SK-N-SH treated with all-trans-retinoic acid at 6 μM for 48 hours (cell line): ENCODE measurements at regions not wholly inside any gene's neighbourhood (a gene's known extent, or its start where the extent isn't known, plus 50 kb on each side); places are given as distances from the start of the nearest gene placed in this dataset.

Experiments
- CSRNP3 ChIP-seq: fragments of 250-450 bp; sonication (Bioruptor Pico); IDR thresholded peaks from 2 replicates; pipeline ENCODE4 v1.5.1; 2021; ENCODE audit warnings: mild to moderate bottlenecking, moderate library complexity
- ISL1 ChIP-seq: fragments of 250-450 bp; sonication (Bioruptor Pico); IDR thresholded peaks from 2 replicates; pipeline ENCODE4 v2.1.2; 2022; ENCODE audit warnings: mild to moderate bottlenecking, moderate library complexity
- PATZ1 ChIP-seq: fragments of 250-450 bp; sonication (Bioruptor Pico); IDR thresholded peaks from 2 replicates; pipeline ENCODE4 v1.8.0; 2020; ENCODE audit warnings: mild to moderate bottlenecking, moderate library complexity, borderline replicate concordance
- POU6F1 ChIP-seq: fragments of 250-450 bp; sonication (Bioruptor Pico); IDR thresholded peaks from 2 replicates; pipeline ENCODE4 v1.8.0; 2021; ENCODE audit warnings: low read depth, mild to moderate bottlenecking, moderate library complexity, borderline replicate concordance
- PPARA ChIP-seq: fragments of 250-450 bp; sonication (Bioruptor Pico); IDR thresholded peaks from 2 replicates; pipeline ENCODE4 v1.5.0; 2020; ENCODE audit warnings: mild to moderate bottlenecking, borderline replicate concordance
- TOX ChIP-seq: fragments of 250-450 bp; sonication (Bioruptor Pico); IDR thresholded peaks from 2 replicates; pipeline ENCODE4 v1.8.0; 2021; ENCODE audit warnings: mild to moderate bottlenecking, moderate library complexity, borderline replicate concordance
- TSHZ2 ChIP-seq: fragments of 250-450 bp; sonication (Bioruptor Pico); IDR thresholded peaks from 2 replicates; pipeline ENCODE4 v1.5.0; 2020; ENCODE audit warnings: mild to moderate bottlenecking, moderate library complexity
- ZC3H10 ChIP-seq: fragments of 250-450 bp; sonication (Bioruptor Pico); IDR thresholded peaks from 2 replicates; pipeline ENCODE4 v1.5.1; 2021; ENCODE audit warnings: mild to moderate bottlenecking, moderate library complexity
- ZFP30 ChIP-seq: fragments of 450-650 bp; formaldehyde crosslinking; IDR thresholded peaks from 2 replicates; pipeline ENCODE4 v1.5.0; 2022; ENCODE audit warnings: mild to moderate bottlenecking, moderate library complexity
- ZNF70 ChIP-seq: fragments of 450-650 bp; formaldehyde crosslinking; IDR thresholded peaks from 2 replicates; pipeline ENCODE4 v1.5.0; 2020; ENCODE audit warnings: mild to moderate bottlenecking, moderate library complexity
- ZNF8 ChIP-seq: fragments of 450-650 bp; formaldehyde crosslinking; IDR thresholded peaks from 2 replicates; pipeline ENCODE4 v1.5.0; 2020; ENCODE audit warnings: mild to moderate bottlenecking, moderate library complexity

- TF ChIP-seq ZFP30 (CRISPR knock-in tag) (no peak), CSRNP3 (CRISPR knock-in tag) (no peak), ZNF70 (CRISPR knock-in tag) (no peak), POU6F1 (no peak), PPARA (CRISPR knock-in tag) (no peak), PATZ1 (CRISPR knock-in tag) (no peak), ZNF8 (no peak), ISL1 (CRISPR knock-in tag) (no peak), TOX (CRISPR knock-in tag) (no peak), TSHZ2 (CRISPR knock-in tag) (no peak), ZC3H10 (CRISPR knock-in tag) (no peak)
Measured at GRCh38 chr15:70240820-70241430, 143.2 kb upstream of the TLE3 start.
